Right atrium auricular region (tissue), 2 donors: ENCODE measurements at regions not wholly inside any gene's neighbourhood (a gene's known extent, or its start where the extent isn't known, plus 50 kb on each side); places are given as distances from the start of the nearest gene placed in this dataset.

Source experiments
- DNase-seq: peaks from one replicate; pipeline ENCODE4 v3.0.0-alpha.2; 2019; ENCODE audit warnings: low spot score
- H3K27ac ChIP-seq, 2 donors: fragments of 200-600 bp; sonication (generic); 1 replicate in 1 of 2; 2 replicates in 1 of 2; pipeline ENCODE4 v1.5.1; 2016 to 2019
- H3K27me3 ChIP-seq, 2 donors: fragments of 200-600 bp; sonication (generic); one replicate each; pipeline versions ENCODE4 v1.5.1 to v1.6.0; 2017 to 2019
- H3K36me3 ChIP-seq: fragments of 200-600 bp; sonication (generic); one replicate; pipeline ENCODE4 v1.5.1; 2016
- H3K4me1 ChIP-seq, 2 donors: fragments of 200-600 bp; sonication (generic); one replicate each; pipeline versions ENCODE4 v1.5.1 to v1.6.0; 2017 to 2019
- H3K4me3 ChIP-seq, 2 donors: fragments of 200-600 bp; sonication (generic); 1 replicate in 1 of 2; 2 replicates in 1 of 2; pipeline ENCODE4 v1.5.1; 2017 to 2019; ENCODE audit warnings: mild to moderate bottlenecking in 1 of 2, moderate library complexity in 1 of 2
- H3K9me3 ChIP-seq, 2 donors: fragments of 200-600 bp; sonication (generic); one replicate each; pipeline ENCODE4 v1.5.1; 2019
- CTCF ChIP-seq, 2 donors: fragments of 200-600 bp; sonication (generic); IDR thresholded peaks; one replicate each; pipeline ENCODE4 v1.5.1; 2019; ENCODE audit warnings: antibody characterized with exemption in 2 of 2

GRCh38 chr9:30713243-30713642, 1671.2 kb upstream of the ACO1 start:
- no peak for TF ChIP-seq CTCF (IDR thresholded peaks at IDR 0.05)
- Histone ChIP-seq H3K27ac (no peak overlapping the region), H3K36me3 (no peaks in the 10 kb centered on the region), H3K4me3 (no peak overlapping the region), H3K9me3 (no peaks in the 10 kb centered on the region), H3K4me1 (no peaks in the 10 kb centered on the region), H3K27me3 (no peaks in the 10 kb centered on the region)
- no peak for DNase-seq

GRCh38 chr9:30714389-30714788, 1670.1 kb upstream of the ACO1 start:
- DNase-seq: no peak
- no peak for TF ChIP-seq CTCF (IDR thresholded peaks at IDR 0.05)
- no peak overlapping the region for H3K4me3 ChIP-seq
- no peaks in the 10 kb centered on the region for H3K9me3 ChIP-seq
- no peaks in the 10 kb centered on the region for H3K27me3 ChIP-seq
- H3K4me1 ChIP-seq: no peaks in the 10 kb centered on the region
- H3K36me3 ChIP-seq: no peaks in the 10 kb centered on the region
- no peak overlapping the region for H3K27ac ChIP-seq

- Histone ChIP-seq H3K9me3 (no peaks in the 10 kb centered on the region), H3K36me3 (no peaks in the 10 kb centered on the region)
- DNase-seq: no peak
These were observed 1666.0 kb upstream of the ACO1 start for GRCh38 chr9:30718483-30718882.

GRCh38 chr9:30722065-30722464, 1662.4 kb upstream of the ACO1 start:
- H3K4me3 ChIP-seq: no peak overlapping the region
- H3K27ac ChIP-seq: no peak overlapping the region
- DNase-seq: no peak
- H3K9me3 ChIP-seq: no peaks in the 10 kb centered on the region
- H3K27me3 ChIP-seq: no peaks in the 10 kb centered on the region
- no peak for TF ChIP-seq CTCF (IDR thresholded peaks at IDR 0.05)
- no peaks in the 10 kb centered on the region for H3K36me3 ChIP-seq
- no peaks in the 10 kb centered on the region for H3K4me1 ChIP-seq

More at GRCh38 chr9:30718483-30718882, 1666.0 kb upstream of the ACO1 start:
- Histone ChIP-seq H3K4me3 (no peak overlapping the region), H3K4me1 (no peaks in the 10 kb centered on the region), H3K27ac (no peak overlapping the region), H3K27me3 (no peaks in the 10 kb centered on the region)
- TF ChIP-seq CTCF (IDR thresholded peaks at IDR 0.05): no peak

GRCh38 chr9:30723656-30724055, 1660.8 kb upstream of the ACO1 start:
- Histone ChIP-seq H3K36me3 (no peaks in the 10 kb centered on the region), H3K4me1 (no peaks in the 10 kb centered on the region), H3K27me3 (no peaks in the 10 kb centered on the region), H3K4me3 (no peak overlapping the region), H3K27ac (no peak overlapping the region), H3K9me3 (no peaks in the 10 kb centered on the region)
- no peak for TF ChIP-seq CTCF (IDR thresholded peaks at IDR 0.05)
- no peak for DNase-seq

GRCh38 chr9:30732060-30732459, 1652.4 kb upstream of the ACO1 start:
- no peak for TF ChIP-seq CTCF (IDR thresholded peaks at IDR 0.05)
- no peak for DNase-seq
- H3K27ac ChIP-seq: no peak overlapping the region
- H3K27me3 ChIP-seq: no peaks in the 10 kb centered on the region
- no peaks in the 10 kb centered on the region for H3K4me1 ChIP-seq
- H3K36me3 ChIP-seq: no peaks in the 10 kb centered on the region
- H3K4me3 ChIP-seq: no peak overlapping the region
- H3K9me3 ChIP-seq: no peaks in the 10 kb centered on the region
